ENCODE measurements at regions not wholly inside any gene's neighbourhood (a gene's known extent, or its start where the extent isn't known, plus 50 kb on each side); places are given as distances from the start of the nearest gene placed in this dataset.

DNA sequence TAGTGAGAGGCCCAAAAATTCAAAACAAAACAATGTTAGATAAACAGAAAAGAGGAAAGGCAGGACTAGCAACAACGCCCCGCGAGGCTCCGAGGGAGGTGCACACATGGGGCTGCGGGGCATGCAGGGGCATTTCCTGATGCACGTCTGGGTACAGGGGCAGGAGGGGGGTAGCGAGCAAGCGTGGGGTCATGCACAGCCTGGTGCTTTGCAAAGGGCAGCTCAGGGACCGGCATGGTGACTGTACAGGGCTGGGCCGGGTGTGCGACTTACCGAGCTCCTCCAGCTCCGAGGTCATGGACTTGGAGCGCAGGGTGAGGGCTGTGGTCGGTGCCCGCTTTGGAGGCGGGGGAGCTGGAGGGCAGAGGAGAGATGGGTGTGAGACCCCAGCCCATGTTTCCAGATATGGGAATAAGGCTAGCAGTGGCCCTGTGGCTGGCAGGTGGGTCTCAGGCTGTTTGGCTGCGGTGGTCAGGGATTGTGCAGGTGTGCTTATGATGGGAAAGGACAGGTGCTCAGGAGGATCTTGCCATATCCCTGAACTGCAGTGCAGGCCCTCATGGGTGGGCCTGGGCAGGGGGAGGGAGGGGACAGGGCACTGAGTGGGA, 103.7 kb downstream of the CTTN start:
- Mint-ChIP-seq H3K27ac (no peak overlapping the region), H3K27me3 (peaks cover 0 to 5% (median 4%) of the 10 kb centered on the region in 5 donors), H3K4me3 (no peak overlapping the region), H3K9me3 (no peaks in the 10 kb centered on the region), H3K36me3 (no peaks in the 10 kb centered on the region), H3K4me1 (peaks cover 0 to 2% (median 0%) of the 10 kb centered on the region in 7 donors)
- H3K27me3 ChIP-seq (ENCODE audit: control insufficient read depth in 2 of 2, insufficient read depth in 2 of 2, low read length in 2 of 2), result no peaks in the 10 kb centered on the region
- no peaks in the 10 kb centered on the region for H3K36me3 ChIP-seq (ENCODE audit: control insufficient read depth in 2 of 3, insufficient read depth in 3 of 3, low read length in 3 of 3)
- H3K4me3 ChIP-seq (ENCODE audit: low read length), result no peak overlapping the region
- CTCF ChIA-PET, result no interaction called here
- ATAC-seq (no peak), DNase-seq (no peak)
- POLR2A ChIA-PET, result no interaction called here
- intact Hi-C loops (cut with micrococcal nuclease), result no loop called here
- no peaks in the 10 kb centered on the region for H3K9me3 ChIP-seq (ENCODE audit: control insufficient read depth in 2 of 3, low read length in 3 of 3)
- H3K4me1 ChIP-seq (ENCODE audit: control insufficient read depth in 2 of 2, insufficient read depth in 2 of 2, low read length in 2 of 2), result no peaks in the 10 kb centered on the region
- no peak overlapping the region for H3K27ac ChIP-seq (ENCODE audit: low read depth, low read length)

DNA sequence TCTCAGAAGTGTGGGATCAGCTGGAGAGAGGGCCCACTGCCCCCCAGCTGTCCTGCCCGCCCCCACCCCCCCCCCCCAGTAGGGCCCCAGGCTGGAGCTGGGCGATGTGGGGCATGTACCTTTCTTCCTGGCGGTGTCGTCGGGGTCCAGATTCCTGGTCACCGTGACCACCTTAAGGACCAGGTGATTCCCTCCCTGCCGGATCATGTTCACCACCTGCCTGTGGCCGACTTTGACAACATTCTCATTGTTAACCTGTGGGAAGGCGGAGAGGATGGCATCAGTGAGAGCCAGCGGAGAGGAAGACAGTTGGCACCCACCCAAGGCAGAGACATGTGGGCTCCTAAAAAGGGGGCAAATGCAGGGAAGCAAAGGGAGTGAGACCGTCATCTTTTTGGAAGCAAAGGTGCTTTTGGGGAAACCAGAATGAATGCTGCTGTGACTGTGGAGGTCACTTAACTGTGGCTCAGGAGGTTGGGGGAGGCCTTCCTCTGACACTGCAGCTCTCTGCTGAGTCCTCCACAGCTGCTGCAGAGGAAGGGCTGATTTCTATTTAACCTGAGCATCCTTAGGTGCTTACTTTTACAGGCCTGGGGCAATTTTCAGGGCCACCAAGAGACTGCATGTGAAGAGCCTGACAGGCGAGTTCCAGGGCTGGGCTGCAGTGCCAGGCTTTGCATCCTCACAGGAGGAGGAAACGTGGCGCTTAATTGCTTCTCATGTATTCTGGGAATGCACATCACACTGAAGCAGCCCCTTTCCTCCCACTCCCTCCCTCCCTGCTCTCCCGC, 104.5 kb downstream of the CTTN start:
- Mint-ChIP-seq H3K36me3 (no peaks in the 10 kb centered on the region), H3K4me1 (peaks cover 0 to 2% (median 0%) of the 10 kb centered on the region in 7 donors), H3K4me3 (no peak overlapping the region), H3K27me3 (peaks cover 0 to 5% (median 4%) of the 10 kb centered on the region in 5 donors), H3K9me3 (no peaks in the 10 kb centered on the region), H3K27ac (no peak overlapping the region)
- intact Hi-C loops (cut with micrococcal nuclease), result no loop called here
- ChIA-PET CTCF (no interaction called here), POLR2A (no interaction called here)
- ATAC-seq (no peak), DNase-seq (no peak)
- no peaks in the 10 kb centered on the region for H3K27me3 ChIP-seq (ENCODE audit: control insufficient read depth in 2 of 2, insufficient read depth in 2 of 2, low read length in 2 of 2)
- no peaks in the 10 kb centered on the region for H3K36me3 ChIP-seq (ENCODE audit: control insufficient read depth in 2 of 3, insufficient read depth in 3 of 3, low read length in 3 of 3)
- H3K9me3 ChIP-seq (ENCODE audit: control insufficient read depth in 2 of 3, low read length in 3 of 3), result no peaks in the 10 kb centered on the region
- no peak overlapping the region for H3K4me3 ChIP-seq (ENCODE audit: low read length)
- no peaks in the 10 kb centered on the region for H3K4me1 ChIP-seq (ENCODE audit: control insufficient read depth in 2 of 2, insufficient read depth in 2 of 2, low read length in 2 of 2)
- no peak overlapping the region for H3K27ac ChIP-seq (ENCODE audit: low read depth, low read length)

- ChIA-PET CTCF (no interaction called here), POLR2A (no interaction called here)
- DNase-seq, result no peak
- Mint-ChIP-seq H3K36me3 (no peaks in the 10 kb centered on the region), H3K4me3 (no peak overlapping the region), H3K4me1 (peaks cover 0 to 2% (median 0%) of the 10 kb centered on the region in 7 donors), H3K27ac (no peak overlapping the region), H3K9me3 (peaks cover 0 to 2% (median 0%) of the 10 kb centered on the region in 11 donors), H3K27me3 (peaks cover 0 to 8% (median 4%) of the 10 kb centered on the region in 5 donors)
- no peak for ATAC-seq
- Histone ChIP-seq H3K36me3 (ENCODE audit: control insufficient read depth in 2 of 3, insufficient read depth in 3 of 3, low read length in 3 of 3) (no peaks in the 10 kb centered on the region), H3K4me3 (ENCODE audit: low read length) (no peak overlapping the region), H3K9me3 (ENCODE audit: control insufficient read depth in 2 of 3, low read length in 3 of 3) (no peaks in the 10 kb centered on the region), H3K4me1 (ENCODE audit: control insufficient read depth in 2 of 2, insufficient read depth in 2 of 2, low read length in 2 of 2) (no peaks in the 10 kb centered on the region), H3K27ac (ENCODE audit: low read depth, low read length) (no peak overlapping the region), H3K27me3 (ENCODE audit: control insufficient read depth in 2 of 2, insufficient read depth in 2 of 2, low read length in 2 of 2) (no peaks in the 10 kb centered on the region)
- intact Hi-C loops (cut with micrococcal nuclease), result no loop called here
These were observed 105.3 kb downstream of the CTTN start for GRCh38 chr11:70503468-70504221.

GRCh38 chr11:70504246-70505020, 106.1 kb downstream of the CTTN start:
- Histone ChIP-seq H3K9me3 (ENCODE audit: control insufficient read depth in 2 of 3, low read length in 3 of 3) (no peaks in the 10 kb centered on the region), H3K36me3 (ENCODE audit: control insufficient read depth in 2 of 3, insufficient read depth in 3 of 3, low read length in 3 of 3) (no peaks in the 10 kb centered on the region), H3K4me3 (ENCODE audit: low read length) (no peak overlapping the region), H3K27ac (ENCODE audit: low read depth, low read length) (no peak overlapping the region), H3K27me3 (ENCODE audit: control insufficient read depth in 2 of 2, insufficient read depth in 2 of 2, low read length in 2 of 2) (no peaks in the 10 kb centered on the region), H3K4me1 (ENCODE audit: control insufficient read depth in 2 of 2, insufficient read depth in 2 of 2, low read length in 2 of 2) (no peaks in the 10 kb centered on the region)
- peaks cover 0 to 8% (median 4%) of the 10 kb centered on the region in 5 donors for H3K27me3 Mint-ChIP-seq
- peaks cover 0 to 2% (median 0%) of the 10 kb centered on the region in 11 donors for H3K9me3 Mint-ChIP-seq
- H3K4me1 Mint-ChIP-seq, result peaks cover 0 to 2% (median 0%) of the 10 kb centered on the region in 7 donors
- ATAC-seq (no peak), DNase-seq (no peak)
- ChIA-PET CTCF (no interaction called here), POLR2A (no interaction called here)
- H3K4me3 Mint-ChIP-seq, result no peak overlapping the region
- intact Hi-C loops (cut with micrococcal nuclease), result no loop called here
- no peak overlapping the region for H3K27ac Mint-ChIP-seq
- H3K36me3 Mint-ChIP-seq, result no peaks in the 10 kb centered on the region

GRCh38 chr11:70505331-70505731, 107.0 kb downstream of the CTTN start:
- H3K9me3 ChIP-seq (ENCODE audit: control insufficient read depth in 2 of 3, low read length in 3 of 3), result no peaks in the 10 kb centered on the region
- POLR2A ChIA-PET, result no interaction called here
- Mint-ChIP-seq H3K4me3 (no peak overlapping the region), H3K27me3 (peaks cover 0 to 10% (median 5%) of the 10 kb centered on the region in 5 donors), H3K4me1 (peaks cover 0 to 2% (median 0%) of the 10 kb centered on the region in 7 donors), H3K9me3 (peaks cover 0 to 2% (median 0%) of the 10 kb centered on the region in 11 donors), H3K27ac (no peak overlapping the region), H3K36me3 (no peaks in the 10 kb centered on the region)
- CTCF ChIA-PET, result no interaction called here
- H3K36me3 ChIP-seq (ENCODE audit: control insufficient read depth in 2 of 3, insufficient read depth in 3 of 3, low read length in 3 of 3), result no peaks in the 10 kb centered on the region
- intact Hi-C loops (cut with micrococcal nuclease), result no loop called here
- H3K27me3 ChIP-seq (ENCODE audit: control insufficient read depth in 2 of 2, insufficient read depth in 2 of 2, low read length in 2 of 2), result no peaks in the 10 kb centered on the region
- no peak overlapping the region for H3K4me3 ChIP-seq (ENCODE audit: low read length)
- no peaks in the 10 kb centered on the region for H3K4me1 ChIP-seq (ENCODE audit: control insufficient read depth in 2 of 2, insufficient read depth in 2 of 2, low read length in 2 of 2)
- ATAC-seq, result no peak
- no peak for DNase-seq
- no peak overlapping the region for H3K27ac ChIP-seq (ENCODE audit: low read depth, low read length)

- no peaks in the 10 kb centered on the region for H3K27me3 ChIP-seq (ENCODE audit: control insufficient read depth in 2 of 2, insufficient read depth in 2 of 2, low read length in 2 of 2)
- POLR2A ChIA-PET, result no interaction called here
- DNase-seq (no peak), ATAC-seq (no peak)
- H3K27ac Mint-ChIP-seq, result no peak overlapping the region
- no peak overlapping the region for H3K27ac ChIP-seq (ENCODE audit: low read depth, low read length)
- H3K4me3 Mint-ChIP-seq, result no peak overlapping the region
- no peak overlapping the region for H3K4me3 ChIP-seq (ENCODE audit: low read length)
- no peaks in the 10 kb centered on the region for H3K36me3 ChIP-seq (ENCODE audit: control insufficient read depth in 2 of 3, insufficient read depth in 3 of 3, low read length in 3 of 3)
- CTCF ChIA-PET, result no interaction called here
- peaks cover 0 to 2% (median 0%) of the 10 kb centered on the region in 7 donors for H3K4me1 Mint-ChIP-seq
- H3K27me3 Mint-ChIP-seq, result peaks cover 0 to 15% (median 5%) of the 10 kb centered on the region in 5 donors
- peaks cover 0 to 7% (median 4%) of the 10 kb centered on the region in 11 donors for H3K9me3 Mint-ChIP-seq
- no peaks in the 10 kb centered on the region for H3K9me3 ChIP-seq (ENCODE audit: control insufficient read depth in 2 of 3, low read length in 3 of 3)
- H3K4me1 ChIP-seq (ENCODE audit: control insufficient read depth in 2 of 2, insufficient read depth in 2 of 2, low read length in 2 of 2), result no peaks in the 10 kb centered on the region
- no peaks in the 10 kb centered on the region for H3K36me3 Mint-ChIP-seq
- intact Hi-C loops (cut with micrococcal nuclease), result no loop called here
These were observed 107.7 kb downstream of the CTTN start for GRCh38 chr11:70505761-70506657.
